ENCODE measurements at regions not wholly inside any gene's neighbourhood (a gene's known extent, or its start where the extent isn't known, plus 50 kb on each side); places are given as distances from the start of the nearest gene placed in this dataset.

DNA sequence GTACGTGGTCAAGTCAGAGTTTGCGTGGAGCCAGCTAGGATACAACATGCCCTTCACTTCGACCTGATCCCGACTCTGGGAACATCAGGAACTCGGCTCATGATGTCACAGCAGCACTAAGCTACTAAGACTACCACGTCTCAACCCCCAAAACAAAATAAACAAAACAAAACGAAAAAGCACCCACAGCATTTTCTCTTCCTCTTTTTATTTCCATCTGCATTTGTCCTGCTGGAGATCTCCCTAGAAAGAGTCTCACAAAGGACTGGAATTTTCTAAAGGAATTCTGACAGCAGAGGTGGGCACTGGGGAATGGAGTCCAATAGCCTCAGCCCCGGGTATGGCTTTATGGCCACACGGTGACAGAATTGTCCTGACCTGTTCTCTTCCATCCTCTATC, 196.6 kb downstream of the SALL1 start:
- no peaks in the 10 kb centered on the region for H3K9me3 Mint-ChIP-seq
- H3K36me3 Mint-ChIP-seq: no peaks in the 10 kb centered on the region
- H3K27me3 Mint-ChIP-seq: peaks cover 15% of the 10 kb centered on the region
- DNase-seq (ENCODE audit: extremely low spot score, unreplicated experiment): no peak
- H3K4me1 Mint-ChIP-seq (ENCODE audit: unreplicated experiment): peaks cover 5% of the 10 kb centered on the region
- TF ChIP-seq, protein P1, sequence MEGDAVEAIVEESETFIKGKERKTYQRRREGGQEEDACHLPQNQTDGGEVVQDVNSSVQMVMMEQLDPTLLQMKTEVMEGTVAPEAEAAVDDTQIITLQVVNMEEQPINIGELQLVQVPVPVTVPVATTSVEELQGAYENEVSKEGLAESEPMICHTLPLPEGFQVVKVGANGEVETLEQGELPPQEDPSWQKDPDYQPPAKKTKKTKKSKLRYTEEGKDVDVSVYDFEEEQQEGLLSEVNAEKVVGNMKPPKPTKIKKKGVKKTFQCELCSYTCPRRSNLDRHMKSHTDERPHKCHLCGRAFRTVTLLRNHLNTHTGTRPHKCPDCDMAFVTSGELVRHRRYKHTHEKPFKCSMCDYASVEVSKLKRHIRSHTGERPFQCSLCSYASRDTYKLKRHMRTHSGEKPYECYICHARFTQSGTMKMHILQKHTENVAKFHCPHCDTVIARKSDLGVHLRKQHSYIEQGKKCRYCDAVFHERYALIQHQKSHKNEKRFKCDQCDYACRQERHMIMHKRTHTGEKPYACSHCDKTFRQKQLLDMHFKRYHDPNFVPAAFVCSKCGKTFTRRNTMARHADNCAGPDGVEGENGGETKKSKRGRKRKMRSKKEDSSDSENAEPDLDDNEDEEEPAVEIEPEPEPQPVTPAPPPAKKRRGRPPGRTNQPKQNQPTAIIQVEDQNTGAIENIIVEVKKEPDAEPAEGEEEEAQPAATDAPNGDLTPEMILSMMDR (conservative IDR thresholded peaks at IDR 0.05): no peak
- no peak overlapping the region for H3K27ac Mint-ChIP-seq
- no peak overlapping the region for H3K4me3 Mint-ChIP-seq

DNA sequence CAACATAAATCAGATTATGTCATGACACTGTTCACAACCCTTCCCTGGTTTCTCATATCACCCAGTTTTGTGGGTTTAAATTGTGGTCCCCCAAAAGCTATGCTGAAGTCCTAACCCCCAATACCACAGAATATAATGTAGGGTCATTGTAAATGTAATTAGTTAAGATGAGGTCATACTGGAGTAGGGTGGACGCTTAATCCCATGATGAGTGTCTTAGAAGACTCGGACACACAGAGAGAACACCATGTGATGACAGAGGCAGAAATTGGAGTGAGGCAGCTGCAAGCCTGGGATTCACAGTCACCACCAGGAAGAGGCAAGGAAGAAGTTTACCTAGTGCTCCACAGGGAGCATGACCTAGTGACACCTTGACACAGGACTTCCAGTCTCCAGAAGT, 197.8 kb downstream of the SALL1 start:
- Mint-ChIP-seq H3K36me3 (no peaks in the 10 kb centered on the region), H3K4me1 (ENCODE audit: unreplicated experiment) (peaks cover 5% of the 10 kb centered on the region), H3K4me3 (no peak overlapping the region), H3K27me3 (peaks cover 22% of the 10 kb centered on the region), H3K27ac (no peak overlapping the region), H3K9me3 (no peaks in the 10 kb centered on the region)
- DNase-seq (ENCODE audit: extremely low spot score, unreplicated experiment): no peak
- TF ChIP-seq, protein P1 (conservative IDR thresholded peaks at IDR 0.05): no peak

DNA sequence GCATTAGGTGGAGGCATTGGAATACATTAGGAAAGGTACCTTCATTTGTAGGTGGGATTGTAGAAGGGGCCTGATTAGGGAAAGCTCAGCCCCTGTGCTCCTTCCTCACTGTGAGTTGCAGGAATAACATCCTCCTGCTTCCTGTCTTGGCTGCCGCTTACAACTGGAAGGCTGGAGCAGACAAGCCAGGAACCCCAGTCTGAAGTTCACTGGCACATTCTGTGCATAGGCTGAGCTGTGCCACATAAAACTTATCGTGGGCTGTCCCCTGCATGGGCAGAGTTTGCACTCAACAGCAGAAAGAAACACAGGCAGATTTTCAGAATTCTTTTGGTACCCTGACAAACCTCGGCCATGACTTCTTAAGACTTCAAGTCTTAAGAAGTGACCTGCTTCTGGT, 200.1 kb downstream of the SALL1 start:
- Mint-ChIP-seq H3K9me3 (no peaks in the 10 kb centered on the region), H3K27me3 (peaks cover 22% of the 10 kb centered on the region), H3K36me3 (no peaks in the 10 kb centered on the region), H3K27ac (no peak overlapping the region), H3K4me3 (no peak overlapping the region), H3K4me1 (ENCODE audit: unreplicated experiment) (peaks cover 5% of the 10 kb centered on the region)
- no peak for DNase-seq (ENCODE audit: extremely low spot score, unreplicated experiment)
- TF ChIP-seq, protein P1 (conservative IDR thresholded peaks at IDR 0.05): no peak

DNA sequence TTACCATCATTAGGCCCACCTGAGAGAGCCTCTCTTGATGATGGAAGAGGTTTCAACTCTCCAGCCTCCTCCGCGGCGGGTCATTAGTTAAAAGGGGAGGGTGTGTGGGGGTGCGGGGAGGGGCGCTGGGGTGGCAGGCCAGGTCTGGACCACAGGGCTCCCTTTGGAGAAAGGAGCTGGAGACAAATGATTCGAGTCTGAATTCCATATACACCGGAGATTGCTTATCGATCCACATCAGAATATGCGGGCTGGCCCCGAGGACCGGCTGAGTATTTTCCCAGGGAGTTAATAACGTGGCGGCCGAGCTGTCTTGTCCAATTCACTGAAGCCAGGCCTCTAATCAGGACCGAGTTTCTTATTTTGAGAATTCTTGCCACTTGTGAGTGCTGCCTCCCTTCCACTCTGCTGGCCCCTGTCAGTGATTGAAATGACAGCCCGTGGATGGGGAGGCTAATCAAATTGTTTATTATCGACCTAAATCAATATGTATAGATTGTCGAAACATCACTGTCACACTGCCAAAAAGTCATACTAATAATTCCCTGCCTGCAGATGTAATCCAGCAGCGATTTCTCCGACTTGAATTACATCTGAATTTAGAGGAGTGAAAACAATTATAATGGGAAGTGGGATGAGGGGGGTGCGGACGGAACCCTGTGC, 202.7 kb downstream of the SALL1 start:
- no peak overlapping the region for H3K27ac Mint-ChIP-seq
- TF ChIP-seq, protein P1 (conservative IDR thresholded peaks at IDR 0.05): no peak

DNA sequence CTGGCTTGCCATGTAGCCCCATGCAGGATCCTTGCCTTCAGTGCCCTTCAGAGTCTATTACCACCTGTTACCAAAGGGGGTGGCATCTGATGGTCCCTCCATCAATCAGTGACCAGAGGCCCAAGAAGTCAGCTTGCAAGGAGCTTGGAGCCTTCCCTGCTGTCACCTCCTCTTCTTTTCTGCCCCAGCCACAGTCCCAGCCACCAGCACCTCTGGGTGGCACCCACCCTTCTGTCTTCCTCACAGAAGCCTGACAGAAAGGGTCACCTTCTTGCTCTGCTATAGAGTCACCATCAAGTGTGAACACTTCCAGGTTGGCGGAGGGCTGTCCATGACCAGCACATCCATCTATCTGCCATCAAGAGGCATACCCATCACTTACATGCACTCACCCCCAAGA, 203.2 kb downstream of the SALL1 start:
- no peaks in the 10 kb centered on the region for H3K36me3 Mint-ChIP-seq
- no peak overlapping the region for H3K27ac Mint-ChIP-seq
- peaks cover 9% of the 10 kb centered on the region for H3K4me1 Mint-ChIP-seq (ENCODE audit: unreplicated experiment)
- H3K27me3 Mint-ChIP-seq: peaks cover 16% of the 10 kb centered on the region
- no peak for DNase-seq (ENCODE audit: extremely low spot score, unreplicated experiment)
- TF ChIP-seq, protein P1 (conservative IDR thresholded peaks at IDR 0.05): no peak
- H3K4me3 Mint-ChIP-seq: no peak overlapping the region
- no peaks in the 10 kb centered on the region for H3K9me3 Mint-ChIP-seq

More for the DNA sequence above, 202.7 kb downstream of the SALL1 start:
- Mint-ChIP-seq H3K9me3 (no peaks in the 10 kb centered on the region), H3K4me1 (ENCODE audit: unreplicated experiment) (peaks cover 9% of the 10 kb centered on the region), H3K4me3 (no peak overlapping the region), H3K36me3 (no peaks in the 10 kb centered on the region), H3K27me3 (peaks cover 21% of the 10 kb centered on the region)
- no peak for DNase-seq (ENCODE audit: extremely low spot score, unreplicated experiment)

Data from type B pancreatic cell (in vitro differentiated cells).